K562 (cell line): ENCODE measurements at regions not wholly inside any gene's neighbourhood (a gene's known extent, or its start where the extent isn't known, plus 50 kb on each side); places are given as distances from the start of the nearest gene placed in this dataset.
A peak's percentile ranks its signal among the peaks of the same experiment; 100 is the strongest.

ENCODE experiments used
- DMBX1 ChIP-seq: fragments of 250-450 bp; sonication (Bioruptor Pico); IDR thresholded peaks from 2 replicates; pipeline ENCODE4 v1.8.0; 2022; ENCODE audit warnings: inconsistent platforms, mild to moderate bottlenecking, moderate library complexity, borderline replicate concordance
- GABPA ChIP-seq: fragments of 200-800 bp; sonication (Bioruptor generic); conservative IDR thresholded peaks from 2 replicates; pipeline ENCODE4 v1.6.1; 2016; ENCODE audit warnings: low read depth, missing genetic modification characterization, missing compliant biosample characterization
- REST ChIP-seq, 2 experiments: fragments of 450-650 bp; formaldehyde crosslinking in 1 of 2; IDR thresholded peaks; 2 replicates each; pipeline versions ENCODE4 v1.4.0 to v1.6.1; 2014 to 2020; ENCODE audit warnings: mild to moderate bottlenecking in 2 of 2, borderline replicate concordance in 1 of 2, low read depth in 1 of 2
- TF ChIP-seq, protein P1 (sequence below), 3 experiments: IDR thresholded peaks in 2 of 3; conservative IDR thresholded peaks in 1 of 3; 2 replicates each; pipeline ENCODE4 v1.5.1; 2011 to 2012; ENCODE audit warnings: low read length in 3 of 3, mild to moderate bottlenecking in 3 of 3, control low read depth in 2 of 3, improper control_type of control experiment in 1 of 3, inconsistent platforms in 1 of 3, low read depth in 1 of 3, mixed read lengths in 1 of 3, moderate library complexity in 1 of 3; ENCODE audit not compliant: insufficient read depth in 2 of 3

DNA sequence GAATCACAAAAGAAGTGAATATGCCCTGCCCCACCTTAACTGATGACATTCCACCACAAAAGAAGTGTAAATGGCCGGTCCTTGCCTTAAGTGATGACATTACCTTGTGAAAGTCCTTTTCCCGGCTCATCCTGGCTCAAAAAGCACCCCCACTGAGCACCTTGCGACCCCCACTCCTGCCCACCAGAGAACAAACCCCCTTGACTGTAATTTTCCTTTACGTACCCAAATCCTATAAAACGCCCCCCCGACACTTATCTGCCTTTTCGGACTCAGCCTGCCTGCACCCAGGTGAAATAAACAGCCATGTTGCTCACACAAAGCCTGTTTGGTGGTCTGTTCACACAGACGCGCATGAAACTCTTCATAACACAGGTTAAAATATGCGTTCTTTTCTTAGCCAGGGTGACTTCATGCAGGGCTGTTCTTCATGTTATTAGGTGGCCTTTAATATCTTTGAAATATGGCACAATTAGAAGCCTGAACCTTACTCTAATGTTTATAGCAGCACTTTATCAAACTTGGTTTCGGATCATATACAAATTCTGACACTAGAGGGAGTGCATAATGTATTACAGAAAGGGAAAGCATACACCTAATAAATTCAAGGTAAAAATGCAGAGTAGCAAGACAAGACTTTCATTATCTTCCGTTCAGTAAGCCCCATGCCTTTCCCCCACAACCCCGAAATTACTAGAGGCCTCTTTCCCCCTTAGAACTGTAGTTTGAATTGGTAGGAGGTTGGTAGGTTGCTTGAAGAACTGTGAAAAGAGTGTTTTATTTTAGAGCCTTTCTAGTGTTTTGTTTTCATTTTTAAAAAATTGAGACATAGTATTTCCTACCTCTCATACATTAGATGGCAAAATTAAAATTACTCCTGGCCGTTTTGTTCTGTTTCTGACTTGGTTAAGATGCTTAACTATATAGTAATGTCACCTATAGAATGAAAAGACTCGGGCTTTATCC lies 117.9 kb downstream of the NPY start (continued):
- TF ChIP-seq, protein P1, sequence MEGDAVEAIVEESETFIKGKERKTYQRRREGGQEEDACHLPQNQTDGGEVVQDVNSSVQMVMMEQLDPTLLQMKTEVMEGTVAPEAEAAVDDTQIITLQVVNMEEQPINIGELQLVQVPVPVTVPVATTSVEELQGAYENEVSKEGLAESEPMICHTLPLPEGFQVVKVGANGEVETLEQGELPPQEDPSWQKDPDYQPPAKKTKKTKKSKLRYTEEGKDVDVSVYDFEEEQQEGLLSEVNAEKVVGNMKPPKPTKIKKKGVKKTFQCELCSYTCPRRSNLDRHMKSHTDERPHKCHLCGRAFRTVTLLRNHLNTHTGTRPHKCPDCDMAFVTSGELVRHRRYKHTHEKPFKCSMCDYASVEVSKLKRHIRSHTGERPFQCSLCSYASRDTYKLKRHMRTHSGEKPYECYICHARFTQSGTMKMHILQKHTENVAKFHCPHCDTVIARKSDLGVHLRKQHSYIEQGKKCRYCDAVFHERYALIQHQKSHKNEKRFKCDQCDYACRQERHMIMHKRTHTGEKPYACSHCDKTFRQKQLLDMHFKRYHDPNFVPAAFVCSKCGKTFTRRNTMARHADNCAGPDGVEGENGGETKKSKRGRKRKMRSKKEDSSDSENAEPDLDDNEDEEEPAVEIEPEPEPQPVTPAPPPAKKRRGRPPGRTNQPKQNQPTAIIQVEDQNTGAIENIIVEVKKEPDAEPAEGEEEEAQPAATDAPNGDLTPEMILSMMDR (IDR thresholded peaks at IDR 0.05 in 2 of 3, conservative IDR thresholded peaks at IDR 0.05 in 1 of 3; ENCODE audit: insufficient read depth in 2 of 3, low read depth in 1 of 3, low read length in 3 of 3): peak; percentile 22 to 50 (median 37); a peak in 4 of 6 replicates
- TF ChIP-seq GABPA (tag): no peak
- TF ChIP-seq REST (IDR thresholded peaks at IDR 0.05; ENCODE audit: borderline replicate concordance): peak; percentile 25; the same call in 1 of the 2 replicates
- no peak for TF ChIP-seq REST (CRISPR knock-in tag; IDR thresholded peaks at IDR 0.05; ENCODE audit: low read depth)
- no peak for TF ChIP-seq DMBX1
